NCI-H1092 treated with DMSO at 0.1 percent for 48 hours (cell line): ENCODE measurements at regions not wholly inside any gene's neighbourhood (a gene's known extent, or its start where the extent isn't known, plus 50 kb on each side); places are given as distances from the start of the nearest gene placed in this dataset.
A peak's percentile ranks its signal among the peaks of the same experiment; 100 is the strongest.
"Not testable (repeated sequence)": the region's sequence is repeated elsewhere in the genome, so short reads cannot be mapped to it uniquely, and the experiment has no call there.

Experiments used
- DNase-seq: peaks from one replicate; lab custom pipeline; 2025; lab: John Stamatoyannopoulos, UW

DNA sequence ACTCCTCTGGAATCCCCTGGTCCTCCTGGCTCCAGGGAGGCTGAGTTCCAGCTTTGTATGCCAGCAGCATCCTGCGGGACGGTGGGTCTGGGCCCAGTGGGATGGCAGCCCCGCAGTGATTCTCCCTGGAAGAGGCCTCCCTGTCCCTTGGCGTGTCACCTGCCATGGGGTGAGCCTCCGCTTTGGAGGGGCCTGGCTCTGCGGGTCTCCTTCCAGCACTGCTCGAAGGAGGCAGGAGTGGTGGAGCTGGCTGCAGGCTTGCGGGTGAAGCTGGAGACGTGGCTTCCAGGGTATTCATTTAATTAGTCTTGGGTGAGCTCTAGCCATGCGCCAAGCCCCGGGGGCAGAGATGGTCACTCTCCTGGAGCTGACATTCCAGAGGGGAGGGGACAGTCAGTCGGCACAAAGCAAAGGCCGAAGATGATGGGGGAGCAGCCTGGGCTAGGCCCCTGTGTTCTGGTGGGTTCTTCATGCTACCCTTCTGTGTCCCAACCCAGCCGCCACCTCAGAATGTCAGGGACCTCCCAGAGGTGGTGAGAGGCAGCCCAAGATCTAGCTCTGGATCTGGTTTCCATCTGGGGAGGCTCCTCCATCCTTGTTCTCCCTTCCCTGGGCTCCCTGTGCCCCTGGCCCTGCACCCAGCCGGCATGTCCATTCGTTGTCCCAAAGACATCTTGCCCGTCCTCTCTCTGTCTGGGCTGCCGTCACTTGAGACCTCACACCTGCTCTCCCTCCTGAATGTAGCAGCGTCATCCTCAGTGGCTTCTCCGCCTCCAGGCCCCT, 1332.5 kb downstream of the BRD1 start:
- DNase-seq = no peak

DNA sequence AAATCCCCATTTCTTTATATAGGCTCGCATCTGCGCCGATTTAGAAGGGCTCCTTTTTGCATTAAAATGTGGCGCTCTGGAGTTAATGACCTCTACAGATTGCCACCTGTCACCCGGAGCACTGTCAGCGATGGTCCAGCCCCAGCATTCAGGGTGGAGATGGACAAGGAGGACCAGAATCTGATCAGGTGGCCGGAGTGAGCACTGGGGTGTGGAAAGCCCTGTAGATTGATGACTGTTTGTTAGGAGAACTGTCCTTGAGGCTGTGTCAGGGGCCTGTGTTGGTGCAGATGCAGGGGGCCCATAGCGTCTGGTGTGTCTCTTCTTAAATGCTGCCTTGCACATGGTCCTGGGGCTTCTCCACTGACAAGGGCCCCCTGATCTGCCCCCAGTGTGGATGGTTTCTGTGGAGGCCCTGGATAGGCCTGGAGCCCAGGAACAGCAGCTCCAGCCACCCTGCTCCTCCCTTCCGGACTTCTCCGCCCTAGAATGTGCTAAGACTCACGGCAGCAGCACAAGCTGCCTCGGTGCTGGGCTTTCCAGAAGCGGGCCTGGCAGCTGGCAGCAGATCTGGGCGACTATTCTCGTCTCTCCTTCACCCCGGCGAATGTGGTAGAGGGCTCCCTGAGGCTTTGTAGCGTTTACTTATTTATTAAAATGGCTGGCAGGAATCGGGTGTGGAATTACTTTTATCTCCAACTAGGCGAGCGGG, 1333.3 kb downstream of the BRD1 start:
- no peak for DNase-seq

DNA sequence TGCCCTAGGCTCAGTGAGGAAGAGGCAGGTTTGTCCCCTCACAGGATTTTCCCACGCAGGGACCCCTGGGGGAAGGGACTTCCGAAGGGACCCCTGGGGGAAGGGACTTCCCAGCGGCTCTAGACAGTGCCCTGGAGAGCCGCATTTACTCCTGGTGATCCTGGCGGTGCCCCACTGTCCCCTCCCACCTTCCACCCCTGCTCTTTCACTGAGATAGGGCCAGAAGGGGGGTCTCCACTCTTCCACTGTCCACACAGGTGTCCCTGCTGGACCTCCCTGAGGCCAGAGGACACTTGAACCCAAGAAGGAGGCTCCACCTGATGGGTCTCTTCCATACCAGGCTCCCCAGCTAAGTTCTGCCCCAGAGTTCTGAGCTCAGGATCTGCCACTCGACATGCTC, 1333.9 kb downstream of the BRD1 start:
- DNase-seq = no peak

DNA sequence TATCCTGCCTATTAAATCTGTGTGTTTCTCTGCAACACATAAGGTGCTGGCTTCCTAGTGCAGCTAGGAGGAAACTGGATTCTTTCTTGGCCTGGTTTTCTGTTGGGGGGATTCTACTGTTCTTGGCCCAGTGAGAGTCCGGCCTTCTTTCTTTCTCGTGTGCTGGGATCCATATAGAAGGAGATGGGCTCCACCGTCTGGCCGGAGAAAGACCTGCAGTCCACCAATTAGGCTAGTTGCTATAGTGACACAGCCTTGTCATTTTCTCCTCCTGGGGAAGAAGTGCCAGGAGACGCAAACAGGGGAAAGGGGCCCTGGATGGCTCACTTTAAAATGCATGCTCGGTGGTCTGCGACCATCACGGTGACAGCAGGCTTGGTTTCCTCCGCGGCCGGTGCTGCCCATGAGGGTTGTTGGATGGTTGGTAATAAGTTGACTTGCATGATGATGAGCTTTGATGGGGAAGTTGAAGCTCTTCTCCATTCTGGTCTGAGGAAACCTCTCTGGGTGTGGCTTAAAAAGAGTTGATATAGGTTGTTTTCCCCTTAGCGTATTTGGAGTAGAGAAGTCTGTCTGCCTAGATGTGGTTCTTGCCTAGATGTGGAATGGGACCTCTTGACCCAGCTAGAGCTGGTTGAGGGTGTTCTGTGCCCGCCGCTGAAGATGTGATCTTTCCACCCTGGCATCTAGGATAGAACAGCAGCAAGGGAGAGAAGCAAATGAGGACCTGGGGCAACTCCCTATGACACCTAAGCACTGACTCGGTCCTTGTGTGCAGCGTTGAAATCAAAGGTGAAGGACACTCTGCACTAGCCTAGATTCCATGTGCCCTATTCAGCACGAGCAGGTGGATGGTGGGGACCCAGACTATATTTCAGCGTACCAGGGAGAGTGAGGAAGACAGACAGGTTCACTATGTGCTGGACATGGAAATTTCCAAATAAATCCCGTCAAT, 1335.0 kb downstream of the BRD1 start:
- peak; percentile 42 for DNase-seq

DNA sequence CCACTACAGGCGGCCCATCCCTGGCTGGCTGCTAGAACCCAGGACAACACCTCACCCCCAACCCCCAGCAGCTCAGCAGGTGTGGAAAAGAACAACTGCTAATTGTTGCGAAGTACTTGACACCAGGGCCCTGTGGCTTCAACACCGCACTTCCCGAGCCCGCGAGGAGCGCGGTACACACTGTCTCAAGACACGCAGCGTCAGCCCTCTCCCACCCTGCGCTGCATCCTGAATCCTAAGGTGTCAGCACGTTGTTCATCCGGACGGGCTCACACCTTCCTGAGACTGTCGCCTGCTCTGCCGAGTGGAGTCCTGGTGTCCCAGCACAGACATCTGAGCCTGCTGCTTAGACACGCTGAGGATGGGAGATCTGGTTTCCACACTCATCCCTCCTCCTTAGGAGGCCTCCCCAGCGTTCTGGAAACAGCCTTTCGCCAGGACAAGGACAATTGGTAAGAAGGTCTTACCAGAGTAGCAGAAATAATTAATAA, 1336.2 kb downstream of the BRD1 start:
- no peak for DNase-seq

DNA sequence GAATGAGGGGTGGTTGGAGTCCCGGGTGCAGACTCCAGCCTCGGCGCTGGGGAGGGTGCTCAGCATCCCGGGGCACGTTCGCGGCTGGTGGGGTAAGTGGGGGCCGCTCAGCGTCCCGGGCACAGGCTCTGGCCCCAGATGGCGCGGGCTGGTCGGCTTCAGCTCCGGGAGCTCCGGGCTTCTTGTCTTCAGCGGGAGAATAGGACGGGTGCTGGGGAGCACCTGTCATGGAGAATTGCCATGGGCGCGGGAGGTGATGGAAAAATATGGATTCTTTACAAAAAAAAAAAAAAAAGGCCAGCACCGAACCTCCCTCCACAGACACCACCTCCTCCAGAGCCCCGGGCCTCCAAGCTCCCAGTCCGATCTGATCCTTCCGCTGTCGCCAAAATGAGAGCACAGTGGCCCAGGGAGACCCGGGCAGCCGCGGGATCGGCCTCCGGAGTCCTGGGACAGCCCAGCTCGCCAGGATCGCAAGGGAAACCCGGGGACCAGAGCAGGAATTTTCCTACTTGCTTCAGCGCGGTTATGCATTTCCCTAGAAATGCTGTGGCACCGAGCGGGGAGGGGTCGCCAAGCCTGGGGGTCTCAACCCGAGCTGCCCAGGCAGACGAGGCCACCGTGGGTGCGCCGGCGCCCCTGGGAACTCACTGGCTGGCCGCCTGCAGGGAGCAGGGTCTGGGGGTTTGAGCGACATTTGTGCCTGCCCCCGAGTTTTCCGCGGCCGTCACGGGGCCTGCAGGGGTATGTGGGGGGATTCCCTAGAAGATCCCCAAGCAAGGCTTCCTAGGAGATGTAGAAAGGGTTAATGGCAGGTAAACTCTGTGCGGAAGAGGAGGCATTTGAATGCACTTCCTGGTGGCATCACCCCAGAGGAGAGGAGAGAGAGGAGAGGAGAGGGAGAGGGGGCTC, 1336.9 kb downstream of the BRD1 start:
- no peak for DNase-seq

DNA sequence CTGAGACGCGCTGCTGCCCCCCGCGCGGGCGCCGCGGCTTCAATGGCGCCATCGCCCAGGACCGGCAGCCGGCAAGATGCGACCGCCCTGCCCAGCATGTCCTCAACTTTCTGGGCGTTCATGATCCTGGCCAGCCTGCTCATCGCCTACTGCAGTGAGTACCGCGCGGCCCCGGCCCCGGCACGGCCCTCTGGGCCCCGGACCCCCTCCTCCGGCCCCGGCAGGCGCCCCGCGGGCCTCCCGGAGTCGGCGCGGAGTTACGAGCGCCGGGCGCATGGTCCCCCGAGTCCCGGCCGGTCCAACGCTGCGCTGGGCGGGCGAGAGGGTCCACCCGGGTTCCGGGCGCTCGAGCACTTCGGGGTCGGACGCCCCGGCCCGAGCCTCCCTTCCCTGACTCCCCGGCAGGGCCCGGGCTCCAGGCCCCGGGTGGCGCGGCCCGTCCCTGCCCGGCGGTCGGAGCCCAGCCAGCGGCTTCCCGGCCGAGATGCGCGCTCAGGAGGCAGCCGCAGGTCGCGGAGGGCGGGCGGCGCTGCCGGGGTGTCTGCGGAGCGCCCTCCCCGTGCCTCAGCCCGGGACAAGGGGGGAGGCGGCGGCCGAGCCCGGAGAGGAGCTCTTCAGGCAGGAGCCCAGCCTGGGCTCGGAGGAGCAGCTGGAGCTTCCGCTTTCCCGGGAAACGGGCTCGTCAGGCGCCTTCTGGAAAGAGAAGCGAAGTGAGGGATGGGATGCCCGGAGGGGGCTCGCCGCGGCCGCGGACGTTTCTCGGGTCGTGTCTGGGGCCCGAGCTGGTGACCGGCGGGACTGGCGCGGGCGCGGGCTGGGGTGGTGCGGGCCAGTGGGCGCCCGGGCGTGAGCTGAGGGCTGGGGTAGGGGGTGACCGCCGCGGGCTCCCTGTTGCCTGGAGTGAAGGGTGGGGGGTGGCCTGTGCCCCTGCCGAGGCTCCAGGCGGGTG, 1337.8 kb downstream of the BRD1 start:
- no peak for DNase-seq

DNA sequence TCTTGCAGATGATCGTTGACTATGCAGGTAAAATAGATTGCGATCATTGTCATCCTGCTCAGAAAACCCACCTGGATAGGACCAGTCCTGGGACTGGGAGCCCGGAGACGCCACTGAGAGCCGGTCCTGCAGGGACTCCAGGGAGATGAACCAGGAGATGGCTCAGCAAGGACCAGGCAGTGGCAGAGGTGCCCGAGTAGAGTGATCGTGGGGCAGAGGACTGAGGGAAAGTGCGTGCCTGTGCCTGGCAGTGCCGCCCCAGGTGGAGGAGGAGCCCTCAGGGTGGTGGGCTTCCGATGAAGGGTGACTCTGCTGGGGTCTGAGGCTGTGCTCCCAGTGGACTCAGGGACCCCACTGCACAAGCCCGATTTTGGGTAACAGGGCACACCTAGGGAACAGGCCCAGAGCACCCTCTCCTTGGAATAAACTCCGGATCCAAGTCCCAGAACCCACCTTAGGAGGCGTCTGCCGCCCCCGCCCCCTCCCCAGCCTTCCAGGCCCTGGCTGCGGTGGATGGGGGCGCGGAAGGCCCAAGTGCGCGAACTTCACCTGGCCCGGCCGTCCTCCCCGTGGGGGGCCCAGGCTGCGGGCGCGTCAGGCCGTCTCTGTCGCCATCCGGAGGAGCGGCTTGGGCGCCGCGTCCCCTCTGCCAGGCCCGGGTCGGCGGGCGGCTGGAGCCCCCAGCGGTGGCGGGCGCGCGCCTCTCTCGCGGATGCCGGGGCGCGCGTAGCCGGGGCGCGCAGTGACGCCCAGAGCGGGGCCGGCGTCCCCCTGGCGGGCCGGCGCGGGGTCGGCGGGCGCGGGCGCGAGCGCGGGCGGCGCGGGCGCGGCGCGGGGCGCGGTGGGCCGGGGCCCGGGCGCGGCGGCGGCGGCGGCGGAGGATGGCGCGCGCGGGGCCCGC, 1338.8 kb downstream of the BRD1 start:
- no peak for DNase-seq

DNA sequence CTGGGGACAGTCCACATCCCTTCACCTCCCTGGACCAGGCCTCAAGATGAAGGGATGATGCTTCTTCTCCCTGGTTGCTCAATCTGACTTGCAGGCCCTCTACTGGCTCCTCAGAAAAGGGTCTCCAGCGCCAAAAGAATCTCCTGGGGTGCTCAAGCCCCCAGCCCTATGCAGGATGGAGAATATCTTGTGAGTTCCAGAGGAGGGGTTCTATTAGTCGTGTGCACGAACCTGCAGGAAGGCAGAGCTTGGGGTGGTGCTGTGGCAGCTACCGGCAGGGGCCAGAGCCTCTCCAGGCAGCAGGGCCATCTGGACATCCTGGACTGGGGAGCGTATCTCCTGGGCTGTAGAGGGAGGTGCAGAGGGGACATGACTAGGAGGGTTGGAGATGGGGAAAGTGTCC, 1339.5 kb downstream of the BRD1 start:
- no peak for DNase-seq

DNA sequence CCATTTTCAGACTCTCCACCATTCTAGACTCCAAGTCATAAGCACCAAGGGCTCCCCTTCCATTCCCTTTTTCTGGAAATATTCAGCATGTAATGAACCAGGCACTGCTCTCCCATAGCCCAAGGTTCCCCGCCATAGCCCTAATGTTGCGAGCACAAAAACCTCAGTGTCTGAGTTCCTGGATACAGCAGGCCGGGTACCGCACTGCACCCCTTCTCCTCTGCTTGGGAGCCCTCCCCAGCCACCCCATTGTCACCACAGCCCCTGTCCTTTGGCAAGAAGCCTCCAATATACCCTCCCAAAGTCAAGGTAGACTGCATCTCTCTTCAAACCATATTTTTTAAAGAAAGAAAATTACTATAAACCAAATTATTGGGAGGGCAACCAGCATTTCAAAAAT, 1341.1 kb downstream of the BRD1 start:
- DNase-seq = no peak

DNA sequence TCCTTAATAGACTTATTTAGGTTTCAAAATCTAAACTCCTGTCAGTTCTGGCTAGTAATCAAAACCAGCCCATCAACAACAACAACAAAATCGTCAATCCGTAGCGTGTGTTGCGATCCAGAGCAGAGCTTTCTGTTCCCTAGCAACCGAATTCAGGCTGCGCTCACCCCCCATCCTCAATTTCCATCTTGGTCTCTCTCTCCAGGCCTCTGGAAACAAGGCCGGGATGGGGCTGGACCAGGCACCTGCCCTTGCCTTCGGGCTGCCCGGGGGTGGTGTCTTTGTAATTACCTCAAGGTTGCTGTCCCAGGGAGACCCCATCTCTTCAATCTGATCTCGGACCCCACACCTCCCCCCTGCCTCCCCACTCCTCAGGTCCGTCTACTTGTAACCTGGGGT, 1341.5 kb downstream of the BRD1 start:
- DNase-seq = no peak

DNA sequence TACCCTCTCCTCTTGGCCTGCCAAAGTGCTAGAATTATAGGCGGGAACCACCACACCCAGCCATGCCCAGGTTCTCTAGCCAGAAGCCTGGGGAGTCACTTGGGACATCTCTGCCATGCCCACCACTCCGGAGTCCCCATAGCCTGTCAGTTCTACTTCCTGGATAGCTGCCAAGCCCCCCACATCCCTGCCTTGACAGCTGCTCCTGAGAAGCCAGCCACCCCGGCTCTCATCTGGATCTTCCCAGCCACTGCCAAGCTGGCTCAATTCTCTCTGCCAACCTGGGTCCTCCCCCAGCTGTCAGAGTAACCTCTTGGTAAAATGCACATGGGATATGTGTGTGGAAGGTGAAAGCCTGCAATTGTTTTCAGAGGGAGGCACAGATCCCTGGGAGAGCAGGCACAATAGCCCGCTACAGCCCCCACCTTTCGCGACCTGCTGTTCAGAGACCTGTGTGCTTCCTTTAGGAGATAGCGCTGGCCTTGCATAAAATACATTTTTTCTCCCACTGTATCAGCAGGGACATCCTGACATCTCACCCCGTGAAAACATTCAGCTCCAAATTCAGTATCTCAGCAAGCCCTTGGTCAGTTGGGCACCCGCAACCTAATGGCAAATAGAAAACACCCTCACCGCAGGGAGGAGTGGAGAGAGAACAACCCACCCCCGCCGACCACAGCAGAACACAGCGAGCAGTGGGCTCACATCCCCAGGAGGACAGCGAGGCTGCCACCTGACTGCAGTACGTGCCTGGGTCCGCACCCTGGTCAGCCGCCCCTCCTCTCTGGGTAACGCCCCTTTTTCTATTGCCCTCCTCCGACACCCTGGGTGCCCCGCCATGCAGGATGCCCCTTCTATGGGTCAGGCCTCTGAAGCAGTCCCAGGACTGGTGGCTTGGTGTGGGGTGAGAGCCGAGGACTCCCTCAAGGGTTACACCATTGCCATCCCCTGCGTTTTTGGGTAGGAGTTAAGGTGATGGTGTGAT, 1342.2 kb downstream of the BRD1 start:
- no peak for DNase-seq

DNA sequence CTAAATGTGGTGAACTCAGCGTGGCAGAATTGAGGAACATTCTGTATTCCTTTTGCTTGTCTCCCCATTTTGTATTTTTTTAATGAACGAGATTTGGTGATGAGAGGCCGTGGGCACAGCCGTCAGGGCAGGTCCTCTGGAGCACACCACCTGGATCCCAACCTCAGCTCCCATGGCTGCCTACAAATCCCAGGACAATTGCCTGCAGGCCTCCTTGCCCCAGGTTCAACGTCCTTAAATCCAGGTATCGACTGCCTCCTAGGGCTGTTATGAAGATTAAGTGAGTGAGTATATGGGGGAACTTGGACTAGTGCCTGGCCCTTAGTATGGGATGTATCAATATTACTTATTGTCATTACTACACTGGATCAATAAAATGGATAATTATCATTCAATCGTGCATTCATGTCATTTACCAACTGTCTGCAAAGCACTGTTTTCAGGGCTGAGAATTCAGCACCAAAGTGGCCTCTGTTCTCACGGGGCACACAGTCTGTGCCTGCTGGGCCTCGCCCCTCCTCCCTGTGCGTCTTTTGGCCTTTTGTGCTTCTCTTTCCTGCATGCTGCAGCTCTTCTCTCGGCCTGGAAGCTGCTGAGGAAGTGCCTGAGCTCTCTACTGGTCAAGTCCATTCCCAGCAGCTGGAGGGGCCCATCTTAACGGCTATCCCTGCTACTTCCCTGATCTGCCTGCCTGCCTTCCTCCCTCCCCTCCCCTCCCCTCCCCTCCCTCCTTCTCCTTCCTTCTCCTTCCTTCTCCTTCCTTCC, 1343.7 kb downstream of the BRD1 start:
- DNase-seq = no peak

DNA sequence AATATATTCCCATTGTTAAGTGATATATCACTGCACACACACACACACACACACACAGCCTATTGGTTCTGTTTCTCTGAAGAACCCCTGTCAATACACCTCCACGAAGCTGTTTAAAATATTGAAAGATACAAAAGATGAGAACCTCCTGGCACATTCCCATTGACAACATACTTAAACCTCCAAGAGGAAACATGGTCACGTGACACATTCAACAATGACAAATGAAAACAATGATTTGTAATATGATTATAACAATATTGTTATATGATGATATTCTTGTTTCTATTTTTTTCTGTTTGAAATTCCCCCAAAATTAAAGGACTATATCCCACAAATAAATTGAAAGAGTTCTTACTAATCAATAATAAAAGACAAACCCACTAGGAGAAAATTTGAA, 1344.9 kb downstream of the BRD1 start:
- DNase-seq = no peak

DNA sequence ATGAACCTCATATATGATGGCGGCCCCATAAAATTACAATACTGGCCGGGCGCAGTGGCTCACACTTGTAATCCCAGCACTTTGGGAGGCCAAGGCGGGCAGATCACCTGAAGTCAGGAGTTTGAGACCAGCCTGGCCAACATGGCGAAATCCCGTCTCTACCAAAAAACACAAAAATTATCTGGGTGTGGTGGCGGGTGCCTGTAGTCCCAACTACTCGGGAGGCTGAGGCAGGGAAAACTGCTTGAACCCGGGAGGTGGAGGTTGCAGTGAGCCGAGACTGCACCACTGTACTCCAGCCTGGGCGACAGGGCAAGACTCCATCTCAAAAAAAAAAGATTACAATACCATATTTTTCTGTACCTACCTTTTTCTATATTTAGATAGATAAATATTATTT, 1345.5 kb downstream of the BRD1 start:
- DNase-seq = not testable (repeated sequence)

DNA sequence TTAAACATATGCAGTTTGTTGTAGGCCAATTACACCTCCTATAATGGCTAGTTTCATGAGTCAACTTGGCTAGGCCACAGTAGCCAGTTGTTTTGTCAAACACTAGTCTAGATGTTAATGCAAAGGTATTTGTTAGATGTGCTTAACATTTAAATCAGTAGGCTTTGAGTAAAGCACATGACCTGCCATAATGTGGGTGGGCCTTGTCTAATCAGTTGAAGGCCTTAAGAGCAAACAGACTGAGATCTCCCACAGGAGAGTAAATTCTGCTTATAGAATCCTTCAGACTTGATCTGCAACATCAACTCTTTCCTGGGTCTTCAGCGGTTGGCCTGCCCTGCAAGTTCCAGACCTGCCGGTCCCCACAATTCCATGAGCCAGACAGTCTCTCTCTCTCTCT, 1345.9 kb downstream of the BRD1 start:
- no peak for DNase-seq
